ENCODE measurements at regions not wholly inside any gene's neighbourhood (a gene's known extent, or its start where the extent isn't known, plus 50 kb on each side); places are given as distances from the start of the nearest gene placed in this dataset.
"Not testable (repeated sequence)": the region's sequence is repeated elsewhere in the genome, so short reads cannot be mapped to it uniquely, and the experiment has no call there.

- H3K27ac Mint-ChIP-seq; H3K9me3 Mint-ChIP-seq; H3K36me3 Mint-ChIP-seq; H3K4me3 Mint-ChIP-seq; H3K4me1 Mint-ChIP-seq; ATAC-seq (ENCODE audit: low read depth in 2 of 2); DNase-seq: not testable (repeated sequence)
- H3K27me3 Mint-ChIP-seq = peaks cover 6 to 13% (median 7%) of the 10 kb centered on the region in 3 donors
Measured at GRCh38 chr15:44900796-44901195, 55.7 kb upstream of the TERB2 start.

DNA sequence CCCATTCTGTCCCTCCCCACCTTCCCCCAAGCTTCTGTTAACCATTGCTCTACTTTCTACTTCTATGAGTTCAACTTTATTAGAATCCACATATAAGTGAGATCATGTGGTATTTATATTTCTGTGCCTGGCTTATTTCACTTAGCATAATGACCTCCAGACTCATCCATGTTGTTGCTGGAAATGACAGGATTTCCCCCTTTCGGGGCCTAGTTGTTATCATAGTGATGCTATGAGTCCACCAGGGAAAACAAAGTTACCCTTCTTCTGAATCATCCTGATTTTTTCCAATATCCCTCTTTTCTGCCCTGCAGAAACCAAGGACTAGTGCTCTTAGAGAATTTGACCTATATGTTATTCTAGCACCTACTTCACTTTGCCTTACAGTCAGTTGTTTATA is 53.2 kb upstream of the TERB2 start:
- H3K27me3 Mint-ChIP-seq; H3K4me3 Mint-ChIP-seq; ATAC-seq (ENCODE audit: low read depth in 2 of 2); H3K9me3 Mint-ChIP-seq; DNase-seq; H3K4me1 Mint-ChIP-seq; H3K36me3 Mint-ChIP-seq: not testable (repeated sequence)
- peak overlapping the region in 1 of 6 donors; percentile 1 for H3K27ac Mint-ChIP-seq

- not testable (repeated sequence) for DNase-seq; H3K4me1 Mint-ChIP-seq; H3K4me3 Mint-ChIP-seq; ATAC-seq (ENCODE audit: low read depth in 2 of 2); H3K36me3 Mint-ChIP-seq; H3K9me3 Mint-ChIP-seq; H3K27me3 Mint-ChIP-seq
- peak overlapping the region in 1 of 6 donors; percentile 67 for H3K27ac Mint-ChIP-seq
Measured at GRCh38 chr15:44904651-44905340, 51.7 kb upstream of the TERB2 start.

Data from naive B cell (primary cell).